ENCODE measurements at regions not wholly inside any gene's neighbourhood (a gene's known extent, or its start where the extent isn't known, plus 50 kb on each side); places are given as distances from the start of the nearest gene placed in this dataset.

DNA sequence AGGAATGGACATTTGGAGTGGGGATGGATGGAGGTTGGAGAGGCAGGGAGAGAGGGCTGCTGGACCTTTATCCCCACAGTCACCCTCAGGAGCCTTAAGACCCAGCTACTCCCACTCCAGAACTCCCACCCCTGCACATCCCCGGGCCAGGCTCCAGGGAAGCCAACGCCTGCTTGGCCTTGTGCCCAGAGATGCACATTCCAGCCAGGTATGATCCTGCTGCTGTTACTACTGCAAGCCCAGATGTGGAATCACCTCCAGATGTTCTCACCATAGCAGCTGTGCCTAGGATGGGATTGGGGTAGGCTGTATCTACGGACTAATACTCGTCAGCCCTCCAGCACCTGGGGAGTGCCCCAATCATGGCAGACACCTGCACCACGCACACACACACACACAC is 71.7 kb downstream of the ZFP36L2 start:
- no peak for DNase-seq
- H3K27me3 ChIP-seq (ENCODE audit: insufficient read depth, low read depth, severe bottlenecking) = no peaks in the 10 kb centered on the region
- TF ChIP-seq, protein P1, sequence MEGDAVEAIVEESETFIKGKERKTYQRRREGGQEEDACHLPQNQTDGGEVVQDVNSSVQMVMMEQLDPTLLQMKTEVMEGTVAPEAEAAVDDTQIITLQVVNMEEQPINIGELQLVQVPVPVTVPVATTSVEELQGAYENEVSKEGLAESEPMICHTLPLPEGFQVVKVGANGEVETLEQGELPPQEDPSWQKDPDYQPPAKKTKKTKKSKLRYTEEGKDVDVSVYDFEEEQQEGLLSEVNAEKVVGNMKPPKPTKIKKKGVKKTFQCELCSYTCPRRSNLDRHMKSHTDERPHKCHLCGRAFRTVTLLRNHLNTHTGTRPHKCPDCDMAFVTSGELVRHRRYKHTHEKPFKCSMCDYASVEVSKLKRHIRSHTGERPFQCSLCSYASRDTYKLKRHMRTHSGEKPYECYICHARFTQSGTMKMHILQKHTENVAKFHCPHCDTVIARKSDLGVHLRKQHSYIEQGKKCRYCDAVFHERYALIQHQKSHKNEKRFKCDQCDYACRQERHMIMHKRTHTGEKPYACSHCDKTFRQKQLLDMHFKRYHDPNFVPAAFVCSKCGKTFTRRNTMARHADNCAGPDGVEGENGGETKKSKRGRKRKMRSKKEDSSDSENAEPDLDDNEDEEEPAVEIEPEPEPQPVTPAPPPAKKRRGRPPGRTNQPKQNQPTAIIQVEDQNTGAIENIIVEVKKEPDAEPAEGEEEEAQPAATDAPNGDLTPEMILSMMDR (IDR thresholded peaks at IDR 0.05; ENCODE audit: low read depth, low read length) = no peak
- no peaks in the 10 kb centered on the region for H3K9me3 ChIP-seq (ENCODE audit: severe bottlenecking)
- no peak overlapping the region for H3K27ac ChIP-seq
- H3K4me3 ChIP-seq (ENCODE audit: low read depth, low read length) = no peak overlapping the region
- H3K36me3 ChIP-seq = no peaks in the 10 kb centered on the region

DNA sequence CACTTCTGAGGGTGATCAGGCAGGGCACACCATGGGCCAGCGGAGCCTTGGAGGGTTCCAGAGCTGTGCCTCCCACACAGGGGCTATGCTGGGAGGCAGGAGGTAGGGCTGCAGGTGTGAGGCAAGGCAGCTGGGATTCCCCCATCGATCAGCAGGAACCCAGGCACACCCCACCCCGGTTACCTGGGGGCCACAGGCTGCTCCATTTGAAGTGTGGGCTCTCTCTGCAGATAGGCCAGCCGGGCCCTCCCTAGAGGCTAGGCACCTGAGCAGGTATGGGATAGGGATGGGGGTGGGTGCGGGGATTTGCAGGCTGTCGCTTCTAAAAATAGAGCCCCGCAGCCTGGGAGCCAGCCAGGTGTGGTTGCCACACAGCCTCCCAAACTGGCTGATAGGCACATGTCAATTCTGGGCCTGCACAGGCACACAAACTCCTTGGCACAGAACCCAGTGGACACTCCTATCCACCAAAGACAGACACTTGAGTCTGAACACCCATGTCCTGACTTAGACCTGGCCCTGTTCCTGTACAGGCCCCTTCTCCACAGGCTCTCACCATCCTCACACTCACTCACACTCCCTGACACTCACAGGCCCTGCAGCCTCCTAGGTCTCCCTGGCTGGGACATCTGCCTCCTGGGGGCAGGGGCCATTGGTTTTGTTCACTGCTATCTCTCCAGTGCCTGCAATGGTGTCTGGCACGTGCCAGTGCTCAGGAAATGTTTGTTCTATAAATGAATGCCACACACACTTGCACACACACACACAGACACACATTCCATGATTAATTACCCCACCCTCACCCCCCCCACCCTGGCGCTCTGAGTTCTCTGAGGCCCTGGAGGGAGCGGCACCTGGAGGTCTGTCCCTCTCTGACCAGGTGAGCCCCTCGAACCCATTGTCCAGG is 73.4 kb downstream of the ZFP36L2 start:
- Histone ChIP-seq H3K27ac (no peak overlapping the region), H3K36me3 (no peaks in the 10 kb centered on the region), H3K27me3 (ENCODE audit: insufficient read depth, low read depth, severe bottlenecking) (no peaks in the 10 kb centered on the region), H3K4me3 (ENCODE audit: low read depth, low read length) (no peak overlapping the region), H3K9me3 (ENCODE audit: severe bottlenecking) (no peaks in the 10 kb centered on the region)
- TF ChIP-seq, protein P1 (IDR thresholded peaks at IDR 0.05; ENCODE audit: low read depth, low read length) = no peak
- no peak for DNase-seq

DNA sequence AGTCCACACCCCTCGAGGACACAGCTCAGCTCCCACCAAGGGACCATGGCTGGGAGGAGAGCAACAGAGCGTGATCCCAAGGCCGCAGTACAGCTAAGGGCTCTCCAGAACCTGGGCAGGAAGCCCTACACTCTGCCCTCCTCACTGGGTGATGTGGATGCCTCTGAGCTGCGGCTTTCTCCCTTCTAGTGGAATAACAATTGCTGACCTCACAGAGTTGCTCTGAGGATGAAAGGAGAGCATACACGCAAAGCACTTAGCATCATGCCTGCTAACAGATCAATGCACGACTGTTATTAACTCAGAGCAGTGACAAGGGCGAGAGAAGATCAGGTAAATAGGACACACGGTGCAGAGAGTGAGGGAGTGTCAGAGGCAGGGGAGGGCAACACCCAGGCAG is 74.2 kb downstream of the ZFP36L2 start:
- TF ChIP-seq, protein P1 (IDR thresholded peaks at IDR 0.05; ENCODE audit: low read depth, low read length) = no peak
- Histone ChIP-seq H3K27ac (no peak overlapping the region), H3K27me3 (ENCODE audit: insufficient read depth, low read depth, severe bottlenecking) (no peaks in the 10 kb centered on the region), H3K4me3 (ENCODE audit: low read depth, low read length) (no peak overlapping the region), H3K36me3 (no peaks in the 10 kb centered on the region), H3K9me3 (ENCODE audit: severe bottlenecking) (no peaks in the 10 kb centered on the region)
- DNase-seq = no peak

GRCh38 chr2:43149482-43150107 is 76.8 kb downstream of the ZFP36L2 start:
- TF ChIP-seq, protein P1 (IDR thresholded peaks at IDR 0.05; ENCODE audit: low read depth, low read length) = no peak
- no peaks in the 10 kb centered on the region for H3K27me3 ChIP-seq (ENCODE audit: insufficient read depth, low read depth, severe bottlenecking)
- no peaks in the 10 kb centered on the region for H3K9me3 ChIP-seq (ENCODE audit: severe bottlenecking)
- DNase-seq = no peak
- no peak overlapping the region for H3K27ac ChIP-seq
- no peak overlapping the region for H3K4me3 ChIP-seq (ENCODE audit: low read depth, low read length)
- no peaks in the 10 kb centered on the region for H3K36me3 ChIP-seq

DNA sequence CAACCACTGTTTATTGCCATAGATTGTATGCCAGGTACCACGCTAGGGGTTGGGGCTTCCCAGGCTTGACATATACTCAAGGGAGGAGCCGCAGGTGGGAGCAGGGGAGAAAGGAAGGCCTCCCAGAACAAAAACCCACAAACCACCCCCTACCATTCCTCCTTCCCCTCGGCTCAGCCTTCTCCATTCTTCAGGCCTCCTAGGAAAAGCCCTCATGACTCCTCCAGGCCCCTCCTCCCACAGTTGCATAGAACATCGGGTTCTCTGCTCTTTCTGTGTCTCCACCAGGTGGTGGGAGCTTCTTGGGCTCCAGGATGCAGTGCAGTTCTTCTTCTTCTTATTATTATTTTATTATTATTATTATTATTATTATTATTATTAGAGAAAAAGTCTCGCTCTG is 80.3 kb downstream of the ZFP36L2 start:
- Histone ChIP-seq H3K4me3 (ENCODE audit: low read depth, low read length) (no peak overlapping the region), H3K27ac (no peak overlapping the region), H3K27me3 (ENCODE audit: insufficient read depth, low read depth, severe bottlenecking) (no peaks in the 10 kb centered on the region), H3K9me3 (ENCODE audit: severe bottlenecking) (no peaks in the 10 kb centered on the region), H3K36me3 (no peaks in the 10 kb centered on the region)
- TF ChIP-seq, protein P1 (IDR thresholded peaks at IDR 0.05; ENCODE audit: low read depth, low read length) = no peak
- no peak for DNase-seq

All from WERI-Rb-1 (cell line).